ENCODE measurements at regions not wholly inside any gene's neighbourhood (a gene's known extent, or its start where the extent isn't known, plus 50 kb on each side); places are given as distances from the start of the nearest gene placed in this dataset.

DNA sequence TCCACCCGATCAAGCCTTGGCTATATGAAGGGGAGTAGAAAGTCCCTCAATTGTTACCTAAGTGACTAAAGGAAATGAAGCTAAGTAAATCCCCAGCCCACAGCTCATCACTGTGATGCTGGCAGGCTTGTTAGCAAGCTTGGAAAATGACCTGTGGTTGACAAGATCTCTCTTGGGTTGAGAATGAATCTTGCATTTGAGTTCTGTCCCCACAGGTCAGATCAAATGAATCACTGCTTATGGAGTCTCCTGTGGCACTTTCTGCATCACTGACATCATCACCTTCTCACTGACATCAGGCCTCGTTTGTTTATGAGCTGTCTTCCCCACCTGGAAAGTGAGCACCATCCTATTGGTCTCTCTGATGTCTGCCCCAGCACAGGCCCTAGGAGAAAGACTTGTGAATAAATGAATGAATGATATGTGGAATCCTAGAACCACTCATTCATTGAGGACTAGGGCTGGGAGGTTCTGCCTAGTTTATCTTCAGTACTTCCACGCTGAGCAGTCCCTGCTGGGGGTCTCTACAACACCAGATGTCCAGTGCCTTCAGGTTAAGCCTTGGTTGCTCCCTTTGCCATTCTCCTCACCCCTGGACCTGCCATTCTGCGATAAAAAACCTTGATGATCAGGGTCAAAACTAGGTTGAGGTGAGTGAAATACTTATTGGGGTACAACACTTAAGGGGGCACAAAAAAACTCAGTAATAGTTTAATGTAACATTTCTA is 318.4 kb upstream of the MOCS1 start:
- Histone ChIP-seq H3K9me3 (ENCODE audit: control insufficient read depth in 4 of 4, insufficient read depth in 3 of 4, low read length in 3 of 4) (no peaks in the 10 kb centered on the region), H3K36me3 (ENCODE audit: control insufficient read depth in 4 of 4, insufficient read depth in 4 of 4, low read length in 4 of 4) (no peaks in the 10 kb centered on the region), H3K27ac (ENCODE audit: low read depth in 1 of 2, low read length in 1 of 2) (no peak overlapping the region), H3K9ac (ENCODE audit: insufficient read depth in 1 of 2, low read length in 2 of 2) (no peak overlapping the region), H3K4me1 (ENCODE audit: control insufficient read depth in 5 of 5, insufficient read depth in 5 of 5, low read length in 5 of 5) (no peaks in the 10 kb centered on the region), H3K4me3 (no peak overlapping the region), H3K27me3 (ENCODE audit: control insufficient read depth in 3 of 3, insufficient read depth in 3 of 3, low read length in 2 of 3) (no peaks in the 10 kb centered on the region)
- 74 to 81% methylated on average over 4 of the region's 4 CpGs for WGBS, 2 donors
- no peak for ATAC-seq (ENCODE audit: insufficient read depth, low FRiP score)
- TF ChIP-seq, protein P1, sequence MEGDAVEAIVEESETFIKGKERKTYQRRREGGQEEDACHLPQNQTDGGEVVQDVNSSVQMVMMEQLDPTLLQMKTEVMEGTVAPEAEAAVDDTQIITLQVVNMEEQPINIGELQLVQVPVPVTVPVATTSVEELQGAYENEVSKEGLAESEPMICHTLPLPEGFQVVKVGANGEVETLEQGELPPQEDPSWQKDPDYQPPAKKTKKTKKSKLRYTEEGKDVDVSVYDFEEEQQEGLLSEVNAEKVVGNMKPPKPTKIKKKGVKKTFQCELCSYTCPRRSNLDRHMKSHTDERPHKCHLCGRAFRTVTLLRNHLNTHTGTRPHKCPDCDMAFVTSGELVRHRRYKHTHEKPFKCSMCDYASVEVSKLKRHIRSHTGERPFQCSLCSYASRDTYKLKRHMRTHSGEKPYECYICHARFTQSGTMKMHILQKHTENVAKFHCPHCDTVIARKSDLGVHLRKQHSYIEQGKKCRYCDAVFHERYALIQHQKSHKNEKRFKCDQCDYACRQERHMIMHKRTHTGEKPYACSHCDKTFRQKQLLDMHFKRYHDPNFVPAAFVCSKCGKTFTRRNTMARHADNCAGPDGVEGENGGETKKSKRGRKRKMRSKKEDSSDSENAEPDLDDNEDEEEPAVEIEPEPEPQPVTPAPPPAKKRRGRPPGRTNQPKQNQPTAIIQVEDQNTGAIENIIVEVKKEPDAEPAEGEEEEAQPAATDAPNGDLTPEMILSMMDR (IDR thresholded peaks at IDR 0.05; ENCODE audit: control extremely low read depth, extremely low read depth), result no peak
- no peak for DNase-seq

DNA sequence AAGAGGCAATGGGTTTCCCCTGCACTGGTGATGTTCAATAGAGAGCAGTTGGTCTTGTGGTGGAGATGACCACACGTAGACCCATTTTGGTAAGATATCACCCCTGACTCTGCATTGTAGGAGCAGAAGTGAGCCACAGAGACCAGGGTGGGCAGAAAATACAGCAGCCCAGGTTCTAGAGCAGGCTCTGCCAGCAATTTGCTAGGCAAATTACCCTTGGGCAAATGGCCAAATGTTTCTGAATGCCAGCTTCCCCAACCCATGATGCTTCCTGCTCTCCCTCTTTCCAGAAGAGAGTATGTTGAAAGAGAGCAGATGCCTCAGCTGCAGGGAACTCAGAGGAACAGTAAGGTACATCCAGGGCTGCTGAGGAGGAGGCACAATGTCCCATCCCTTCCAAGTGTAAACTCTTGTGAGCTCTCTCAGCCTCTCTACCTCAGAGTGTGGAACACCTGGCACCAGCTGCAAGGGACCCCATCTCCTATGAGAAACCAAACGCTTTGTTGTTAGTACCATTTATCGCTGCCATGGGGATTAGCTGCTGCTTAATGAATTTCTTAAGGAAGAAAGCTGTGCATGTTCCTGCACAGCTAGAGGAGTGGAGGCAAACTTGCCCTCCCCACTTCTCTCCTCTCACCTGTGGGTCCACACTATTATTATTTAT is 317.5 kb upstream of the MOCS1 start:
- peak in 1 of 3 donors; percentile 18 for DNase-seq
- no peak for ATAC-seq (ENCODE audit: insufficient read depth, low FRiP score)
- H3K9ac ChIP-seq (ENCODE audit: insufficient read depth in 1 of 2, low read length in 2 of 2), result no peak overlapping the region
- no peaks in the 10 kb centered on the region for H3K27me3 ChIP-seq (ENCODE audit: control insufficient read depth in 3 of 3, insufficient read depth in 3 of 3, low read length in 2 of 3)
- TF ChIP-seq, protein P1 (IDR thresholded peaks at IDR 0.05; ENCODE audit: control extremely low read depth, extremely low read depth), result no peak
- no peaks in the 10 kb centered on the region for H3K4me1 ChIP-seq (ENCODE audit: control insufficient read depth in 5 of 5, insufficient read depth in 5 of 5, low read length in 5 of 5)
- no peaks in the 10 kb centered on the region for H3K9me3 ChIP-seq (ENCODE audit: control insufficient read depth in 4 of 4, insufficient read depth in 3 of 4, low read length in 3 of 4)
- H3K4me3 ChIP-seq, result no peak overlapping the region
- WGBS, 2 donors, result 83 to 86% methylated on average over 3 of the region's 3 CpGs
- H3K36me3 ChIP-seq (ENCODE audit: control insufficient read depth in 4 of 4, insufficient read depth in 4 of 4, low read length in 4 of 4), result no peaks in the 10 kb centered on the region
- H3K27ac ChIP-seq (ENCODE audit: low read depth in 1 of 2, low read length in 1 of 2), result no peak overlapping the region

DNA sequence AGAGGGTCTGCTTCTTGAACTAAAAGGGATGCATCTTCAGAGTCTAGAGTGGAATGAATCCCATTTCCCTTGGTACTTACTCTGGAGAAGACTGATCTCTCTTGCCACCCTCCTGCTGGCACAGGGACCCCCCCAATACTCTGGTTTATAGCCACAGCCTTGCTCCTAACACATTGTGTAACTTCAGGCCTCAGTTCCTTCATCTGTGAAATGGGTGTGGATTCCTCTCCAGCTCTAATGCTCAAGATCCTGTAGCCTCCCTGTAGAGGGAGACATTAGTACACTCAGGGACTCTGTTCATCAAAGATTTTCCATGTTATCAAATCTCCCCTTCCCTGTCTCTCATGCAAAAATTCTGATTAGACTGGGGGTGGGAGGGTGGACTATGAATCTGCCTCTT is 315.7 kb upstream of the MOCS1 start:
- H3K36me3 ChIP-seq (ENCODE audit: control insufficient read depth in 4 of 4, insufficient read depth in 4 of 4, low read length in 4 of 4), result no peaks in the 10 kb centered on the region
- ATAC-seq (ENCODE audit: insufficient read depth, low FRiP score), result no peak
- no peak overlapping the region for H3K4me3 ChIP-seq
- H3K9me3 ChIP-seq (ENCODE audit: control insufficient read depth in 4 of 4, insufficient read depth in 3 of 4, low read length in 3 of 4), result no peaks in the 10 kb centered on the region
- TF ChIP-seq, protein P1 (IDR thresholded peaks at IDR 0.05; ENCODE audit: control extremely low read depth, extremely low read depth), result no peak
- H3K4me1 ChIP-seq (ENCODE audit: control insufficient read depth in 5 of 5, insufficient read depth in 5 of 5, low read length in 5 of 5), result no peaks in the 10 kb centered on the region
- H3K27ac ChIP-seq (ENCODE audit: low read depth in 1 of 2, low read length in 1 of 2), result no peak overlapping the region
- H3K27me3 ChIP-seq (ENCODE audit: control insufficient read depth in 3 of 3, insufficient read depth in 3 of 3, low read length in 2 of 3), result no peaks in the 10 kb centered on the region
- no peak overlapping the region for H3K9ac ChIP-seq (ENCODE audit: insufficient read depth in 1 of 2, low read length in 2 of 2)
- DNase-seq, result no peak
